ENCODE measurements at regions not wholly inside any gene's neighbourhood (a gene's known extent, or its start where the extent isn't known, plus 50 kb on each side); places are given as distances from the start of the nearest gene placed in this dataset.
A peak's percentile ranks its signal among the peaks of the same experiment; 100 is the strongest.

DNA sequence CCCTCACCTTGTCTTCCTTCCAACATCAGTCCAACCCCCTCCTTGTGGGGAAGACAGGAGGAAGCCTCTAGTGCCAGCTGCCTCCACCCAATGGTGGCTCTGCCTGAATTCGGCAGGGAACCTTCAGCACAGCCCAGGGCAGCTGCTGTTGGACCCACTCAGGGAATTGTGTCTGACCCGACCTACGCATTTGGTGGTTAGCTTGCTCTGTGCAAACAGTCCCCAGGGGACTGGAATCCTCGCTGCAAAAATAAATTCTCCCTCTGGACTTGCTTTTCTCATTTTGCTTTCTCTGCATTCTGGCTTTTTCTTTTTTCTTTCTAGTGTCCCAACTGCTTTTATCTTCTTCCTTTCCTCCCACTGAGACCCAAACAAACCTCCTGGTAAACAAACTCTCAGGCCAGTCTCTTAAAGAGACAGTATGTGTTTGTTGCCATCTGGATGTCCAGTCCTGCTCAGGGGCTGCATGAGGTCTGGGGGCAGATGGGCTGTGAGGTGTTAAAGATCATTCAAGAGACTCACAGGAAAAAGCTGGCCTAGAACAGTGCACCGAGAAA is 137.7 kb upstream of the HAAO start:
- DNase-seq, result no peak

DNA sequence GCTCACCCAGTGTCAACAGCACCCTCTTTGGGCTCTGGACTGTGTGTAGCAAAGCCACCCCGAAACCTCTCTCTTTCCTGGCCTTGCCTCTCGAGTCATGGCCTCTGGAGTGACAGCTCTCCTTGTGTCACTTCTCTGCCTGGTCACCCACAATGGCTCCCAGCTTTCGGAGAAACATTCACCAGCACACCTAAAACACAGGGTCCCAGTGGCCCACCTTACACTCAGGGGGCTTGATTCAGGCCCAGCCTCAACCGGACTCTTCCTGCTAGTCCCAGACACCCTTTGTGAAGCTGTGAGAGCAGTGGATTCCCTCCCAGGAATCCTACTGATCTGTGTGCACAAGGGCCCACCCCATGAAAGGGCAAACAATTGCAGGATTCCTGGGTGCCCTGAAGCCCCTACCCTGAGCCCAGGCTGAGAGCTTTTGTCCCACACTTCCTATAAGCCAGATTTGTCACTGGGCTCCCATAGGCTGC is 137.2 kb upstream of the HAAO start:
- DNase-seq, result no peak

DNA sequence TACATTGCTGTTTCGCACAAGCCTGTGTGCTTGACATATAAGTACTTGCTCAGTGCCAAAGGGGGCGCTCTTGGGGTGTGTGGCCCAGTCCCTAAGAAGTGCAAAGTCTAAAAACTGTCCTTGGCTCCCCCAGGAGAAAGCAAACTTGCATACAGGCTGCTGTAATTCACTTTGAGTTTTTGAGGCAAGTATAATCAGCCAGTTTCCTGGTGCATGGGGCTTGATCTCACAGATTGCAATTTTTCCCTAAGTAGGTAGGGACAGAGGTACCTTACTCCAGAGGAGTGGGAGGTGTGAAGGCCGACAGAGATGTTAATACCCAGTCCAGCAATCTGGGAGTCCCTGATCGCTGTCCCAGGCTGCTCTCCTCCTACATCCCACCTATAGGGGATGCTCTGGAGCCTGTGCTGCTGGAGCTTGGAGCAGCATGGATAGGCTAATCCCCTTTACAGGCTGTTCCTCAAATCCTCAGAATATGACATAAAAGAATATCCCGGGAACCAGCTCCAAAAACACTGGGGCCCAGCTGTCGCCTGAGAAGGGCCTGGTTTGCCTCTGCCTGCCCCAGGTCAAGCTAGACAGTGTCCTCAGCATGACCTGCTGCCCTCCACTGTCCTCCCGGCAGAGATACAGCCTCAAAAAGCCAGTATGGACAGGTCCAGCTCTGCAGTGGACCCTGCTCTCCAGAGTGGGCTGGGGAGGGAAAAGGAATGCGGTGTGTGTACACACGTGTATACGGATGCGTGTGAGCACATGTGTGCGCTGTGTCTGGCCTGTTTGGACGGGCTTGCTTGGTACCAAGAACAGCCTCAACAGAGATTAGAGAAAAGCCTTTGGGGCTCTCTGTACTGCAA is 136.5 kb upstream of the HAAO start:
- DNase-seq, result no peak

DNA sequence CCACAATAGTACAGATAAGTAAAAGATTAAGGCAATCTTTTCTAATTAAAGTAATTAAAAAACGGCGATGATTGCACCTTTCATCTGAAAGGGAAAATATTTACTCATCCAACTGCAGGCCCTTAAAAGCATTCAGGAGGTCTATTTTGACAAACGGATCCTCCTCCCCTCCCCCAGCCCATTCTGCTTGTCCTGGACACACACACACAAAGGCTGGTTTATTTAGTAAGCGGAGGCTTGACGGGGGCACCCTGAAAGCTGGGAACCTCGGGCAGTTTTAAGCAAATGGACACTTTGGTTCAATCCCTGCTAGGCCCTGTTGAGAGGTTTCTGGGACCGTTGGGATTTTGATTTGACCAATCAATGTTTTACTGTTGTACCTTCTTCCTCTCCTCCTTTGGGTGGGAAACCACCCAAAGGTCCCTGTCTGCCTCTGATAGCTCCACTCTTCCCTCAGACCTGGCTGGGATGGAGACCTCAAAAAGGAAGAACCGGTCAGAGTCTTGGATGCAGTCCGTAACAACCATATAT is 135.8 kb upstream of the HAAO start:
- DNase-seq, result no peak

DNA sequence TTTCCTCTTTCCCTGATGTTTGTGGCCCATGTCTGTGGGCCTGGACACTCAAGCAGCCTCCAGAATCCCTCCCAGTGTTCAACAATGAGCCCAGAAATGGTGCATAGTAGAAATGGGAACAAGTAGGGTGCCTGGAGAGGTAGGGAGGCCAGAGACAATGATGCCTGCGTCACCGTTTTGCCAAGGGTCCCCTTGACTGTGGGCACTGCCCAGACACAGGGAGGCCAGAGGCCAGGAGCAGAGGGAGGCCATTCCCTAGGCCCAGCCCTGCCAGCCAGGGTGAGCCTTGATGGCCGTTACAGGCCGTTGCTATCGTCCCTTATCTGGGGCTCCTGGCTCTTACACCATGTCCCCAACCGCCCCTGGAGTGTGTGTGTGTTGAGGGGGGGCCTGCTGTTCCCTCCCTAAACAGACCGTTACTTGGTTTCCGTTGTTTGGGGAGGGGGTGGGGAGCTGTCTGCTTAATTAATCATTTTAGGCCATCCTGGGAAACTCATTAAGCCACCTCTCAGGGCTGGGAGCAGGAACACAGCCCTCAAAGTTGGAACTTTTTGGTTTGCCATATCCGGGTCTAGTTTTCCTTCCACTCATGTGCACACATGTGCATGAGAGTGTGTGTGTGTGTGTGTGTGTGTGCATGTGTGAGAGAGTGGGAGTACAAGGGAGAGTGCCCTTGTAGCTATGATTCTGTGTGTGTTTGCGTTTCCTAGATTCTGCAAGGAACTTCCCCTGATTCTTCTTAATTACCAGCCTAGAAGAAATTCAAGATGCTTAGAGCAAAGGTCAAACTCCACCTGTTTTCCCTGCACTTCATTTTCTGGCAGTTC is 135.2 kb upstream of the HAAO start:
- peak; percentile 78 for DNase-seq

DNA sequence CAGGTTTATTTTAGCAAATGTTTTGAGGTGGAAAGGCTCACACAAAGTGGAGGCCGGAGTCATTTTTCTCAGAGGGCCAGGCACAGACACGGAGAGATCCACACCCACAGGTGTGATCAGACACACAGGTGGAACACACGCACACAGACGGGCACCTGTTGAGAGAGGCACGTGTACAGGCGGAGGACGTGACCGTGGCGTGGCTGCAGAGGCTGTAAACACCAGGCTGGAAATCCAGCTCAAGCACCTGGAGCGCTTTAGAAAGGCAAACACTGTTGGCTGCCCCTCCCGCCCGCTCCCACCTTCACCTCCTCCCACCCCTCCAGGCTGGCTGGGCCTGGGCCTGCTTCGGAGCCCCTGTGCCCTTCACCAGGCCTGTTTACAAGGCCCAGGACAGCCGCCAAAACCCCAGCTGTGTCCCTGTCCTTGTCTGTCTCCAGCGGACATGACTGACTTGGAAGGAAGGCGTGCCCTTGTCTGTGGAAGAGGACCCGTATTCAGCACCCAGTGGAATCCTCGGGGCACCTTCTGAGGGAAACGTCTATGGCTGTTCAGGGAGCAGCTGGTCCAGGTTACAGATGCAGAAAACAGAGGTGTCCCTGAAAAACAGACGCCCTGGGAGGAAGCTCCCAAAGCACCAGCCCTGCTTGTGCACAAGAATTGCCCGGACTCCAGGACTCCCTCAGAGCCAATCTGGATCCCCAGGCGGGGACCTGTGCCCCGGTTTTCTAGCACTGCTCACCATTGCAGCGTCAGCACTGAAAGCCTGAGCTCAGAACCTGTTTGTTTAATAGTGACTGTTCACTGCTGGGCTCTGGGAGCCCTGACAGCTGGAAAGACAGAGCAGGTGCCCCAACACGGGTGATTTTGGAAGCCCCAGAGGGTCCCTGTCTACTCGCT is 134.3 kb upstream of the HAAO start:
- peak; percentile 62 for DNase-seq

DNA sequence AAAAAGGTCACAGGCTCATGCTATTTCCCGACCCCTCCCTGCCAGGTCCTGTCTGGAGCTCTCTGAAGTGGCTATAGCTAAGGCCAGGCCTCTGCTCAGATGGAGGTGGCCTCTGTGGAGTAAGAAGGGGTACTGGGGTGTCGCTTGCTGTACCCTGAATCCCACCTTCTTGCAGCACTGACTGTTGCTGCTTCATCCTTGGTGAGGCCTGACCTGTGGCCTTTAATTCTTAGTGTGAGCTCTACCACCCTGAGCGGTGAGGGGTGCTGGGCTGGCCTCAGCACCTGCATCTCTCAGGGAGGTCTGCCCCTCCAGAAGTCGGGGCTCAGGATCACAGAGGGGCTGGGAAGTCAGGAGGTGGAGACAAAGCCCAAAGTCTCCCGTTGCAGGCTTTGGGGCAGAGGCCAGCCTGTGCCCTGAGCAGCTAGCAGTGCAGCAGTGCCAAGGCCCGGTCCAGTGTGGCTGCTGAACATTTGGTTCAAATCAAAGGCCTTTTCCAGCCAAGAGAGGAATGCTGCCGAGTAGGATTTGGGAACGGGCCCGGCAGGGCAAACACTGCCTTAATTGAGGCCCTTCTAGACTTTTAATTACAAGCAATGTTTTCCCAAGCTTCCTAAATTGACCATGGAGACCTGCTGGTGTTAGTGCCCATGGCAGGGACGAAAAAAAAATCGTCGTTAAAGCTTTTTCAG is 133.5 kb upstream of the HAAO start:
- DNase-seq, result peak; percentile 60

DNA sequence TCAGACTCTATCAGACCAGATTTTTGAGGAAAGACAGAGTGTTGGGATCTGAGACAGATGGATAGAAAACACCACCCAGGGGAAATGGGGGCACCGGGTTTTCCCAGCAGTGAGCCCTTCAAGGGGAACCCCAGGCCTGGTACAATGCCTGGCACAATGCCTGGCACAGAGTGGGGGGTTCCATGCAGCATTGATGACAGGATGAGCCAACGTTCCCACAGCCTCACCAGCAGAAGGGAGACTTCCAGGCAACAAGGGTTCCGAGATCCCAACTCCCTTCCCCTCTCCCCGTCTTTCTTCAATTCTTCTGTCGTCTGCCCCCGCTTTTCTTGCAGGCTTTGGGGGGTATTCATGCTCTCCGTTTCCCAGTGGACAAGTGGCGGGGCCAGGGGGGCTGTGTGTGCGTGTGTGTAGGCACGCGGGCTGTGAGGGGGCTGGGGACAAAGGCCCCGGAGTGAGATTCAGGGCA is 132.1 kb upstream of the HAAO start:
- DNase-seq, result peak; percentile 79

DNA sequence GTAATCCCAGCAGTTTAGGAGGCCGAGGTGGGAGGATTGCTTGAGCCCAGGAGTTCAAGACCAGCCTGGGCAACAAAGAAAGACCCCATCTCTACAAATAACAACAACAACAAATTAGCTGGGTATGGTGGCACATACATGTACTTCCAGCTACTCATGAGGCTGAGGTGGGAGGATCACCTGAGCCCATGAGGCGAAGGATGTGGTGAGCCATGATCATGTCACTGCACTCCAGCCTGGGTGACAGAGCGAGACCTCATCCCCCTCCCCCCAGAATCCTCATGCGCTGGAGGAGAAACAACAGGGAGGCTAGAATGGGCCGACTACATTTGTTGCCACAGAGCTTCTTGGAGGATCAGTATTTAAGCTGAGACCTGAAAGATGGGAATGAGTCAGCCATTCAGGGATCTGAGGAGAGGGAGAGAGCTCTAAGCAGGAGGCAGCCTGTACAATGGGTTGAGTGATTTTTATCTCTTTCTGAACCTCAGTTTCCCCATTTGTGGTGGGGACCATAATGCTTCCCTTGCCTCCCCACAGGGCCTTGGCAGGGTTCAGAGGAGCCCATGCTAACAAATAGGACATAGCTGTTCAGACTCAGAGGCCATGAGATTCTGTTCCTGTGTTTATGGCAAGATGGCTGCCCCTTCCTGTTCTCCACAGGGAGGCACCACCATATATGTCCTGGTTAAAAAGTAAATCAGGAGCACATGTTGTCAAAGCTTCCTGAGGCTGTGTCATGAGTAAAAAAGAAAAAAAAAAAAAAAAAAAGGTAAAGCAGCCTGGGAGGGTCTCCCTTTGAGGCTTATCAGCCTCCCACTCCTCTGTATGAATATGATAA is 131.4 kb upstream of the HAAO start:
- peak; percentile 7 for DNase-seq

DNA sequence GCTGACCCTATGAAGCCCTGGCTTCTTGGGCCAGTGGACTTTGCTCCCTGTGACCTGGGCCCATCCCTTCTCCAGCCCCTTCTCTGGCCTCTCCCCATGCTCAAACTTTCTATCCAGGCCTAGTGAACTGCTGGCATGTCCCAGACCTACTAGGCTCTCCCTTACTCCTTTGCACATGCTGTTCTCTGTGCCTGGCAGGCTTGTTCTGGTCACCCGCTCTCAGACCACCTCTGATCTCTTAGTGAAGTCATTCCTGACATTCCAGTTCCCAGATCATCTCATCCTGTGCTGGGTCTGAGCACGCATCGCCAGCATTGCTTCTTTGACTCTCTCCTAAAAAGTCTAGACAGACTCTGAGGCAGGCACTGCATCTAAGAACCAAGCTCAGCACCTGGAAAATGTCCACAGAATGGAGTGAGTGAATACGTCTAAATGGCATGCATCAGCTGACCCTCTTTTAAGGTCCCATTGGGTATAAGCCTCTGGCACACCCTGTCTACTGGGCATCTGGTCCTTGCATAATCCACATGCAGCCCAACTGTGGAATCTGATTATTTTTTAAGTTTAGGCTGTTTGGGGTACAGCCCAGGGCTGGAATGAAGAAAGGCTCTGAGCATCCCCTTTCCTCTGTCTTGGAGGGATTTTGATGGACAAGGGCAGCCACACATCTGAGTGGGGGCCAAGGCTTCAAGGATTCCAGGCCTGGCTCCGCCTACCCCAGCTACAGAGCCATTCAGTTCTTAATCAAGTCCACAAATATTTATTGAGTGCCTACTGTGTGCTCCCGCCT is 130.6 kb upstream of the HAAO start:
- DNase-seq, result peak; percentile 19

DNA sequence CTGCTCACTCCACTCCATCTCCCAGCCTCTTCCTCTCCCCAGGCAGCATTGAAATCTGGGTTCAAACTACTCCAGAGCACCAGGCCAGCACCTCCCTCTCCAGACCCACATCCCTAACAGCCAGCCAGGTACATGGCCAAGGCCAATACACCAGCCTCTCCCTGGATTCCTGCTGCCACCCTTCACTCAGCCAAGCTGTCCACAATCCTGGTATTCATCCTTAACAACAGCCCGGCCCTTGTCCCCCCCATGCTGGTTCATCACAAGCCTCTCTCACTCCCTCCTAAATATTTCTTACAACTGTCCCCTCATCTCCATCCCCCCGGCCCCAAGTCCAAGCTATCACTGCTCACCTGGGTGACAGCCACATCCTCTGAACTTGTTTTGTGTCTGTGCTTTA is 129.9 kb upstream of the HAAO start:
- DNase-seq, result peak; percentile 4

DNA sequence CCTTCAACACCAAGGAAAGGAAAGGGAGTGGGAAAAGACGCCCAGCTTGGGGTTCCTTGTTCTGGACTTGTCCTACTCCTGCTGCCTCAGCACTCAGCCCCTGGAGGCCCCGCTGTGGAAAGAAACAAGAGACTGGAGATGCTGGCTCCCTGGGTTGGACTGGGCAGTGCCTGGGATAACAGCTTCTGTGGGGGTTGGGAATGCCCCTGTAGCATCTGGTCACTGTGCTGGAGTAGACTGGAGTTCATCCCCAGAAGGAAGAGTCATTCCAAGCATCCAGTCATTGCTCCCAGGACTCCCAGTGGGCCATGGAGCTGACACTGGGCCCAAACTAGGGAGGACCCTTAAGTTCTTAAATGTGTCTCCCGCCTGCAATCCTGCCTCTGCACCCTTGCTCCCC is 129.3 kb upstream of the HAAO start:
- DNase-seq, result peak; percentile 12

DNA sequence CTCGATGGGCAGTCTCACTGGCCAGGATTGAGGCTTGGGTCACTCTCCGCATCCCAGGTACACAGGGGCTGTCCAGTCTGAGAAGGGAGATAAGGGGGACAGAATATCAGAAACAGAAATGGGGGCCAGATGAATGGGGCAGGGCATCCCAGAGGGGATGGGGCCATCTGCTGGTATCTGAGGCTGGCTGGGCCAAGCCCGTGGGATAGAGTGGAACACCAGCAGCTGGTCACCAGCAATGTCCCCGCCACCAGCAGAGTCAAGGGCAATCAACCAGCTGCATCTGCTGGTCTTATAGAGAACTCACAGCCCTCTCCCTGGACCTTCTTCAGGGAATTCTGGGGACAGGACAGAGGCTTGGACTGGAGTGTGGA is 128.8 kb upstream of the HAAO start:
- DNase-seq, result no peak

DNA sequence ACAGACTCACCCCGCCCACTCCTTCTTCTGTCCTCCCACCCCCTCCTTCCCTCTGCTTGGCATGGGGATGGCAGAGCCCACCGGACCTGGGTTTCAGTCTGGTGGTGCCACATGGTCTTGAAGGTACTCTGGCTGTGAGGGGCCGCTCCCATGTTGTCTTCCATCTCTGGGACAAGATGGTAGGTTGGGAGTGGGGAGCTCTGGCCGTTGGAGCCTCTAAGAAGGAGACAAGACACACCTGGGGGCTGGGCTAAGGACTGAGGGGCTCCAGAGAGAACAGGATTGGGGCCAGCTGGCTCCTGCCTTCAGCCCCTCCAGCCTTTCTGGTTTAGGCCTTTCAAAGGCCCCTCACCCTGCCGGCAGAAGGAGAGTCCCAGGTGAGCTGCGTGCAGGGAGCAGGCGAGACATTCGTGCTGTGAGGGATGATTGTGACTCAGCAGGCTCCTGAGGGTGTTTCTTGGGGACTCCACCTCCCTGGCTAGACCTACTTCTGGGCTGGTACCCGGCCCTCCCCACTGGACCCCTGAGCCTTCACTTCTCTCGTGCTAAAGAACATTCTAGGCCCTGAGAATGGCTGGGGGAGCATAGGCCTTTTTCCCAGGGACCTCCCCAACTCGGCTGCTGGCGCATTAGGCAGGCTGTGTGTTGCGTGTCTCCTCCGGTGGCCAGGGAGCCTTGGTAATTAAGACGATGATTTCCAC is 128.2 kb upstream of the HAAO start:
- no peak for DNase-seq

DNA sequence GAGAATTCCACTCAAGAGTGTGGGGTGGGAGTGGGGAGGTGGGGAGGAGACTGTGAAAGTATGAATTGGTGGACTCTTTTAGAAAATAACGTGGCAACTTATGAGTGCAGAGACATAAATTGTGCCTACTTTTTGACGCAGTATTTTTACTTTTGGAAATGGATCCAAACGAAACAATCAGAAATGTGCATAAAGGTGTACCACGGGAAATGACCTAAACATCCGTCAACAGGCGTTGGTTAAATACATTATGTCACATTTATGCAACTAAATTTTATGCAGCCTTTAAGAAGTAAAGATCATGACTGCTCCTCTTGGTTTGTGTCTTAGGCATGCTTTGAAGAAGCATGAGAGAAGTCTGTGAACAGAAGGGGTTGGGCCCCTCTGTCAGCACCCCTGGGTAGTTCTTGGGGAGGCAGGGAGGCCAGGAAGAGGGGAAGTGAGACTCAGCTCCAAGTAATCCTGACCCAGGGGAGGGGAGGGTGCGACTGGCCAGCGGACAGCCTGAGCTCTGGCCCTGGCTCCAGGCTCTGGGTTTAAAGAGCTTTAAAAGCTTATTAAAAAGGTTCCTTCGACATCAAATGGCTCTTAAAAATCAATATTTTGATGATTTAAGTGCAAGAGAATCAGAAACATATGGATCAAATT is 126.4 kb upstream of the HAAO start:
- no peak for DNase-seq

DNA sequence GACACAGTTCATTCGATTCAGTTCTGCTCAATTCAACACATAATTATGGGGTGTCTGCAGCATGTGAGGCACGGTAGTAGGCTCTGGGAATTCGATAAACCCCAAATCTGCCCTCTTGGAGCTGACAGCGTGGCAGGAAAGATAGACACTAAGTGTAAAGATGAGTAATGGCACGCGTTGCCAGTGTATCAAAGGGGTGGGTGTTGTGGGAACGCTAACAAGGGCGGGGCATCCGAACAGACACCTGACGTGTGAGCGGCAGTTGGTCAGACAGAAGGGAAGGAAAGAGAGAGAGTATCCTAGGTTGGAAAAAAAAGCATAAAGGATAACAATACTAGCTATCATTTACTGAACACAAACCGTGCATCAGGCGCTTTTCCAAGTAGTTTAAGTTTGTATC is 125.7 kb upstream of the HAAO start:
- no peak for DNase-seq

DNA sequence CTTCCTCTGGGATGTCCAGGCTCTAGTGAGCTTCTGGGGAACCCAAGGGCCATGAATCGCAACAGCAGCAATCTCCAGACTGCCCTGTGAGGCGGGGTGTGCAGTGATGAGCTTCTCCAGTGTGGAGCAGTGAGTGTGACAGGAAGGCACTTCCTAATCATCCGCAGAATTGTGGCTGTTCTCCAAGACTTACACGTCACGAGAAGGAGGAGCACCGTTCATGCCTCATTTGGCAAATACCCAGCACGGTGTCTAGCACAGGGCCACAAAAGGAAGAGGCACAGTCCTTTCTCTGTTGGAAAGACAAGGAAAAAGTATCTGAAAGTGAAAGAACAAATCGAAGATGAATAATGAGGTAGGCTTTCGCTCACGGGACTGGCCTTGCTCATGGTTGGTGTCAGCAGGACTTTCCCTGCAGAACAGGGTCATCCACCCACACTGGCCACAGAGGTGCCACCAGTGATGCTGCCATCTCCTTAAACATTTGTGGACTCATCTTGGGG is 125.1 kb upstream of the HAAO start:
- DNase-seq, result no peak

DNA sequence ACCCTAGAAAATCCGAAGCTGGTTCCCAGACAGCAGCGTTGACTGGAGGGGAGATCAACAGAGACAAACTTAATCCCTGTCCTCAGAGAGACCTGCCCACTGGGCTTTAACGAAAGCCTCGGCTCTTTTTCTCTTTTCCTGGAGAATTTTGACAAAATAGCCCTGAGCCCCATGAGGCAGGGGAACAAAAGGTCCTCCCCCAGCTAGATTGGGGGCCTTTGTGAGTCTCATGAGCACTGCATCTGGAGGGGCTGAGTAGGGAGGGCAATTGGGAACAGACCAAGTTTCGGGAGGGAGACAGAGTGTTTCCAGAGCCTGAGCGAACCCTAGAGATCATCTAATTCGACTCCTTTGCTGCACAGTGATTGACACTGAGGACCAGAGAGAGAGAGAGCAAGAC is 123.9 kb upstream of the HAAO start:
- DNase-seq, result no peak

Data from right kidney (tissue), 1 donor.